ENCODE measurements at regions not wholly inside any gene's neighbourhood (a gene's known extent, or its start where the extent isn't known, plus 50 kb on each side); places are given as distances from the start of the nearest gene placed in this dataset.
"Not testable (repeated sequence)": the region's sequence is repeated elsewhere in the genome, so short reads cannot be mapped to it uniquely, and the experiment has no call there.

DNA sequence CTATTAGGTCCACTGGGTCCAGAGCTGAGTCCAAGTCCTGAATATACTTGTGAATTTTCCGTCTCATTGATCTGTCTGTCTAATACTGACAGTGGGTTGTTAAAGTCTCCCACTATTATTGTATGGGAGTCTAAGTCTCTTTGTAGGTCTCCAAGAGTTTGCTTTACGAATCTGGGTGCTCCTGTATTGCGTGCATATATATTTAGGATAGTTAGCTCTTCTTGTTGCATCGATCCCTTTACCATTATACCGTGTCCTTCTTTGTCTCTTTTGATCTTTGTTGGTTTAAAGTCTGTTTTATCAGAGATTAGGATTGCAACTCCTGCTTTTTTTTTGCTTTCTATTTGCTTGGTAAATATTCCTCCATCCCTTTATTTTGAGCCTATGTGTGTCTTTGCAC lies 1289.5 kb upstream of the NUDT12 start:
- not testable (repeated sequence) for DNase-seq (ENCODE audit: low spot score)

DNA sequence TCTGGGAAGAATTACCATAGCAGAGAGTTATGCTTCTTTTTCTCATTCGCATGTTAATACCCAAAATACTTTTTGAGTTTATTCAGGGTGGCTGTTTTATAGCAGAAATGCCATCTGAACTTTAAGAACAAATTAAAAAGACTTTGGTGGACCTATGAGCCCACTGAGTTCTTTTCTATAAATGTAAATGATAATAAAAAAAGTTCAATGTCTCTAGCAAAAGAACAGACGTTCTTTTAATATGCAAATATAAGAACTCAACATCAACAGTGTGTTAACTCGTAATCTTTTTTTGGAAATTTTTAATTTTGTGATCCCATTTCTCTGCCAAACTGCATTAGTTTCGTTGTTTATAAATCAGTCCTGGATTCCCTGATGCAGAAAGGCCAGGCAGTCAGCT lies 1283.0 kb upstream of the NUDT12 start:
- DNase-seq (ENCODE audit: low spot score), result no peak

DNA sequence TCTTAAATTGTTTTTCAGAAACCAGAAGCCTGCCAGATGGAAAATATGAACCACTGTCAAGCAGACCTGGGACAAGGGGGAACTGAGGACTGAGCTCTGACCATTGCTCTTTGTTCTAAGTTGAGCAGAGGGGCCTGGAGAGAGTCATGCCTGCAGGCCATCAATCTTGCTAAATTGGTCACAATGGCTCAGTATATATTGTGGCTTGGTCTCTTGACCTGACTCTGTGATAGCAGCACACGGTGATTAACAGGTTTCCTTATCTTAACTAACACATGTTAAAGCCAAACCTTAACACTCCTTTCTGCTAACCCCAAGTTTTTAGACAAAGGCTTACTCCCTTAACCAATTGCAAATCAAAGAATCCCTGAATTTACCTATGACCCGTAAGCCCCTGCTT lies 1281.2 kb upstream of the NUDT12 start:
- no peak for DNase-seq (ENCODE audit: low spot score)

DNA sequence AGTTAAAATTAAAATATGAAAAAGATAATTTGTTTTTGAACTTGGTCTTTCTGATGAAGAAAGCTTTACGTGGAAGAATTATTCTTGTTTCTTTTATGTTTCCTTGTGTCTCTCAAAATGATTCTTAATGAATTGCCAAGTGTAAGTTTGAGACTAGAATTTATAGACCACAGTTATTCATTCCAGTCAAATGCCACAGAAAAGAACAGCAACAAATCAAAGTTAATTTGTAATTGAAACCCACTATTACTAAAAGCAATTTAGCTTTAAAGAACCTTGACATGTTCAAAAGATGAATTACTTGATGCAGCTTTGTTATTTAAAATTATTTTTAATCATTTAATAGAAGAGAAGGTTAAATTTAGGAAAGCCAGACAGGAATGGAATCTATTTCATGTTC lies 1277.7 kb upstream of the NUDT12 start:
- no peak for DNase-seq (ENCODE audit: low spot score)

DNA sequence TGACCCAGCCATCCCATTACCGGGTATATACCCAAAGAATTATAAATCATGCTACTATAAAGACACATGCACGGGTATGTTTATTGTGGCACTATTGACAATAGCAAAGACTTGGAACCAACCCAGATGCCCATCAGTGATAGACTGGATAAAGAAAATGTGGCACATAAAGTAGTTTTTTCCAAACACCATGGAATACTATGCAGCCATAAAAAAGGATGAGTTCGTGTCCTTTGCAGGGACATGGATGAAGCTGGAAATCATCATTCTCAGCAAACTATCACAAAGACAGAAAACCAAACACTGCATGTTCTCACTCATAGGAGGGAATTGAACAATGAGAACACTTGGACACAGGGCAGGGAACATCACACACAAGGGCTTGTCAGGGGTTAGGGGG lies 1268.9 kb upstream of the NUDT12 start:
- not testable (repeated sequence) for DNase-seq (ENCODE audit: low spot score)

DNA sequence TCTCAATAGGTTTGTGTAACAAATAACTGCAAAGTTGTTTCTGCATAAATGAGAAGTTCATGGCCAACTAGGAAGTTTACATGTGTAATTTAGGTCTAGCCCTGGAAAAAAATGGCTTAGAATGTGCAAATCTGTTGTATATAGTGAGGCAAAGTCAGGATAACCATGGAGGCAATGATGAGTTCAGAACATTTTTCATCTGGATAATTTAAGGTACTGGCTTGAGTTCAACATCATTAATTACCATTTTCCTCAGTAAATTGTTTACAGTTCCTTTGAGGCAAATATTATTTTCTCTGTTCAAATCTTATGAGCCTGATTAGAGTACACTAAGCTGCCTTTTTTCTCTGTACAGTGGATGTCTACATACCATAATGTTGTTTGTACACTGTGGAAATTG lies 1259.0 kb upstream of the NUDT12 start:
- DNase-seq (ENCODE audit: low spot score), result no peak

DNA sequence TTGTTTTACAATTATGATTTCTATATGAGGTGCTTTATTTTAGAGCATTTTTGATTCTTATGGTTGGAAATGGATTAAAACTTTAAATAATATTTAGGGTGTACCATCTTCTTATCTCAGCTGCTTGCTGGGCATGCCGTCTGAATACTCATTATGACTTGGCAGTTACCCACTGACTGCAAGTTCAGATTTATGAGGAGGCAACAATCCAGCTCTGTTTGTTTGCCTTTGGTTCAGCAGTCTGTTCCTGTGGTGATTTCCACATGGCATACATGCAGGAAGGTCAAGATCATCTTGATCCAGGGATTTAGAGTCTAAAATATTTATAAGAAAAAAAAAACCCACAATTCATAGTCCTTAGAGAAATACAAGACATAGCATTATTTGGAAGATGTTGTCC lies 1254.5 kb upstream of the NUDT12 start:
- DNase-seq (ENCODE audit: low spot score), result no peak

DNA sequence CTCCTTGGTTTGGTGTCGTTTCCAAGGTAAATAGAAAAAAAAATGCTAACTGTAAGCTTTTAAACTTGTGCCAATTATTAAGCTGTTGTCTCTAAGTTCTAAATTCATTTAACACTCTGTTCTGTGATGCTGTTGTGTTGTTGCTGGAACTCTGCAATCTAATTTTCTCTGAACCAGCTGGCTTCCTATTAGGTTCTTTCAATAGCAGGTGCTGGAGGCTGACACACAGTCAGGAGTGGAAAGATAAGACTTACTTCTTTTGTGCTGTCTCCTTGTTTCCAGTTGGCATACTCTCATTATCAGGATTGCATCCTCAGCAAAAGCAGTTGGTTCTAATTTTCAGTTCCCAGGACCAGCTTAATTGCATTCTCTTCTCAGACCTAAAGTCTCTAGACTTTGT lies 1252.6 kb upstream of the NUDT12 start:
- no peak for DNase-seq (ENCODE audit: low spot score)

DNA sequence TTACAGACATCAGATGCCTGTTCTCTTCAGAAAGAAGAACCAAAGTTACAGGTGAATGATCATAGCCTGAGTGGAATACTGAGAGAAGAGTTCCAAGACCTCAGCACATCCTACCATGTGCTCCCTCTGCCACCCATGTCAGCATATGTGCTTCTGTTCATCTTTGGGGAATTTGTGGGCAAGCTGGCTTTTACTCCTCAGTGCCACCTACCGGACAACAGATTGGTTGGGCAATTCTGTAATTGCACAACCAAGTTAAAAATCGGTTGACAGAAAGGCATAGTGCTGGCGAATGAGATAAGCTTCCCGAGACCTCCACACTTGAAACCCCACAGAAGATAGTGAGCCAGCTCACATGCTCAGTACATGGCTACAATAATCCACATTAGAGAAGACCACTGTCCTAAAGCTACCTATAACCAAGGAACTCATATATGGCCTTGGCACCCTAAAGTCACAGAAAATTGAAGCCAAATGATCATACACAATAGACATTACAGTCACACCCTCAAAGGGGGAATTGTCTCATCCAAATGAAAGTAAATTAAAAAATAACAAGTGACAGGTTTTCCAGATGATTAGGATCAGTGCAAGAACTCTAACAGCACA lies 1238.0 kb upstream of the NUDT12 start:
- no peak for DNase-seq (ENCODE audit: low spot score)

DNA sequence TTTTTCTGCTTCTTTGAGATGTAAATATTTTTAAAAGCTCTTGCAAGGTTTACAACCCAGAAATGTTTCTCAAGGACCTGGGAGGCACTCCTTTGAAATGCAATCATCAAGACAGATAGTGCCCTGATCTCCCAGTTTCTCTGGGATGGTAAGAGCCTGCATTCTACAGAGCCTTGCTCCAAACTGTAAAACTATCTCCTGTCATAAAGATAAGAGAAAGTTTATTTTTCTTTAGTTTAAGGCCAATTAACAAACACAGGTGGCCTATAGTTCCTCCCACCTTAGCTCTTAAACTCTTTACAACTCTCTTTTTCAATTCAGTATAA lies 1231.1 kb upstream of the NUDT12 start:
- DNase-seq (ENCODE audit: low spot score), result no peak

DNA sequence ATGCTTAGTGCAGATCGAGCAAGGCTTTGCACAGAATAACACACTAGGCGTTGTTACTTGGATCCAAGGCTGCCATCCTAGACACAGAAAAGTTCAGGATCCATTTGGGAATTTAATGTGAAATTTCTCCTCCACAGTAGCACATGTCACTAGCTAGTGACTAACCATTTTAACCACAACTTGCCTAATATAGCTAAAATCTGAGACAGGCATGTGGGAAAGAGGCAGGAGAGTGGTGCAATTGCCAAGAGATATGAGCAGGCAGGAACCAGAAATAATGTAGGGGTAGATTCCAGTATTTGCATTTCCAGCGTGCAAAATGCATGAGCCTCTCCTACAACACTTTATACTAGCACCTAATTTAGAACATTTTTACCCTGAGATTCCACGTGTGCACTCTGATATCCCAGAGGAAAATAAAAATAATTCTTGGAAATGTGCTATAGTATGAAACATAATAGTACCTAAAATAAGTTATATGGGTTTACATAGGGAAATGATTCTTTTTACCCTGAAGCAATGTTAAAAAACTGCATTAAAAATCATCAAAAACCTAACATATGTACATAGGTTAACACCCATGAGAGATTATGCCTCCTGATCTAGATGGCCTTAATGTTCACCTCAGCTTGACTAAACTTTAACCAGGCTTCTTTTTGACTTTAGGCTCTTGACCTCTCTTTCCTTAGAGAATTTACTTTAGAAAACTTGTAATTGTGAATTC lies 1230.6 kb upstream of the NUDT12 start:
- DNase-seq (ENCODE audit: low spot score), result no peak

DNA sequence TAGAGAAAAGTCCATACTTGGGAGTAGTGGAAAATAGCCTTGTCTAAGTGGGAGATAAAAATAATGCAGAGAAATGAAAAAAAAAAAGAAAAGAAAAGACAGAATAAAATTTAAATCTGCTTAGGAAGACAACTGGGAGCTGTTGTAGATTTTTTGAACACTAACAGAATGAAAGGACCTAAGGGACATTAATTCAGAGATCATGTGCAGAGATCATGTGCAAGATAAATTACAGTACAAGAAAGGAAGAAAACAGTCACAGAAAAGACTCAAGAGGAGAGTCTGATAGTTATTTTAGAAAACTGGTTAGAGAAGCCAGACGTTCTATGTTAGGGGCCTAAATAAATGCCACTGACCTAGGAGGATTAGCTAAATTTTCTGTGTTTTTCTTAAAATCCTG lies 1226.8 kb upstream of the NUDT12 start:
- DNase-seq (ENCODE audit: low spot score), result no peak

DNA sequence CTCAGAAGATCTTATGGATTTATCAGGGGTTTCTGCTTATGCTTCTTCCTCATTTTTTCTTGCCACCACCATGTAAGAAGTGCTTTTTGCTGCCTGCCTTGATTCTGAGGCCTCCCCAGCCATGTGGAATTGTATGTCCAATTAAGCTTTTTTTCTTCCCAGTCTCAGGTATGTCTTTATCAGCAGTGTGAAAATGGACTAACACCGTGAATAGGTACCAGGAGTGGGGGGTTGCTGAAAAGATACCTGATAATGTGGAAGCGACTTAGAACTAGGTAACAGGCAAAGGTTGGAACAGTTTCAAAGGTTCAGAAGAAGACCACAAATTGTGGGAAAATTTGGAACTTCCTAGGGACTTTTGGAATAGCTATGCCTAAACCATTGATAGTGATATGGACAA lies 1222.5 kb upstream of the NUDT12 start:
- no peak for DNase-seq (ENCODE audit: low spot score)

DNA sequence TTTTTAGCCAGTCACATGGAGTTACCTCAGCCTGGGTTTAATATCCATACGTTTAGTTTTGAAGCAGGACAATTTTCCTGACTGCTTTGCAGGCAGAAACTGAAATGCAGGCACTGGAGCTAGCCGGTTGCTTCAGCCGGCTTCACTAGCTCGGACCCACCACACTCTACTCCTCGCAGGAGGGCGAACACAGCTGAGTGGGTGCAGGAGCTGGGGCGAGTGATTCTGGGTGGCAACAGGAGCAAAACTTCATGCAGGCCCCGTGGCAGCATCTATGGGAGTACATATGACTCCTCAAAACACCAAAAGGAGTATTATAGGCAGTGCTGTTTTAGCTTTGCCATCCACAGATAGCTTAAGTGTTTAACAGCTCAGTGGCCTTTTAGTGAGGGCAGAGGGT lies 1211.8 kb upstream of the NUDT12 start:
- no peak for DNase-seq (ENCODE audit: low spot score)

DNA sequence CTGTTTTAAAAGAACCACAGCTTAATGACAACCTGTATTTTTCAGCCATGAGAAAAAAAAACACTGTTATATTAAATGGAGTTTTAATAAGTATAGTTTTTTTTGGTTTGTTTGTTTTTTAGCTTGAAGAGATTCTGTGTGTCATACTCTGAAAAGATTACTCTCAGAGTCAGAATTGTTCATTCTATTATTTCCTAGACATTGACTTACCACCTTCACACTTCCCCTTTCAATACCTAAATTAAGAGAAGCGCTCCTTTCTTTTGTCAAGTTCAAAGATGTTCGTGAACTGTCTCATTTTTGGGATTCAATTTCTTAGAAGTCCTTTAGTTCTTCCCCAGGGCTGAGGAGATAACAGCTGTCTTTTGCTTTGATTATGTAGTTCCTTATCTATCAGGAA lies 1201.6 kb upstream of the NUDT12 start:
- DNase-seq (ENCODE audit: low spot score), result no peak

DNA sequence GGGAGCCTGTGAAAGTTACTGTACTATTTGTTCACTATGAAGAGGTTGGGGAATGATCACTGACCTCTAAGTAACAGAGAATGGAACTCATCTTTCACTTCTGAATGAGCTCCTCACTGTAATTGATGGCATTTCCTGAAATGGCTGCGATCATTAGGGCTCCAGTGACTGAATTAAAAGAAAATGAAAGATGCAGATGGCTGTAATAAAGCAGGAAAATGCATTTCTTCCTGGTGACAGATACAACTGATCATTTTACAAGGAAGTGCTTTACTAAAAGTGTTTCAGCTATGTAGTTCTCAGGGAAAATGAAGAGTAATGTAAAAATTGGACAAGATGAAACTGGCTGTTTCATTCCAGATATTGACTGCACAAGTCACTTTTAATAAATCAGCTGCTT lies 1200.6 kb upstream of the NUDT12 start:
- no peak for DNase-seq (ENCODE audit: low spot score)

DNA sequence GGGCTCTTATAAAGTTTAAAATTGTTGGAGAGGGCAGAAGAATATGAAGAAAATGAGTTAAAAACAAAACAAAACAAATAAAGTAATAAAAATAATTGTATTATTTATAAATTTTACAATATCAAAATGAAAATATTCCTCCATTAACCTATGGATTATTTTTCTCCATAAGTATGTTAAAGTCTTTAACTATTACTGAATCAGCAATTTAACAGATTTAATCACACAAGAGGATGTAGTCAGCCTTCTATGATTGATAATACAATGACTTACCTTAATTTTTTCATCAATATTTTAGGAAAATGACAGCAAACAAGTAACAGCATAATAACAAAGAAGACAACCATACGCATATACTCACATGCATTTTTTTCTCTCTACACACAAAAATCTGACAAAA lies 1195.3 kb upstream of the NUDT12 start:
- DNase-seq (ENCODE audit: low spot score), result no peak

DNA sequence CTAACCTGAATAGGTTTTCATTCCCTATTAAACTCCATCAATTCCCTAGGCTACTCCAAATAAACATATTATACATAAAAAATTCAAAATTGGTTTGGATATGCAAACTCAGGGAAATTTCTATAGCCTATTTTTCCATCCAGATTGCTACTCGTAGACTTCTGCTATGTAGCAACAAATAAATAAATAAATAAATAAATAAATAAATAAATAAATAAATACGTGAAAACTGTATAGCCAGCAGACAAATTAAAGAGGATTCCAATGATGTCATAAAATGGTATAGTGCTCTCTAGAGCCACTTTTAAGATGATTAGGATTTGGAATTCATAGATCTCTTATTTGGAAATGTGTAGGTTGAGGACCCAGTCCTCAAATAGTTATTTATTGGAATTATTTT lies 1193.2 kb upstream of the NUDT12 start:
- no peak for DNase-seq (ENCODE audit: low spot score)

DNA sequence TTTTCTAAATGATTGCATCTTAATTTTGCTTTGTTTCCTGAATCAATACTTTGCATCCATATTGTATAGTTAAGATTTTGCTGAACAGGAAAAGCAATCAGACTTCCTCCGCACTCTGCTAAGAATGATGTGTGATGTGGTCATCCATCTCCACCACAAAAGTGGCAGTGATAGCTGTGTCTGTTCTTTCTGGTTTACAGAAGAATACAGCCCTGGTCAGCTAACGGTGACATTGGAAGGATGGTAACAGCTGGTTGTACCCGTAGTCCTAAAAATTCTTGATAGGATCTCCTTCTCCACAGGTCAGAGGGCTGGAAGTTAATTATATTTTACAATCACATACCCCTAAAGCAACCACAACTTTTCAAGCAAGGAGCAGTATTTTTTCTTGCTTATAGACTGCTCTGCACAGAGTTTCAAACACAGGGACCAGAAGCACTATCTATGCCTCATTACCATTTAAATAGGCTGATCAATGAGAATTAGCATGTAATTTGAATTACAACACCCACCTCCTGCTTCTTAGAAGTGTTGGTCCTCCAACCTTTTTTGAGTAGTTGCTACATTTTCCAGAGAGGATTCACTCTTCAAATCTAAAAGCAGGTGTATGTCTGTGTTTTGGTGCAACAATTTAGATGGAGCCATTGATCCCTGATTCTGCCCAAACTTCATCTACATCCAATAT lies 1191.9 kb upstream of the NUDT12 start:
- DNase-seq (ENCODE audit: low spot score), result no peak

DNA sequence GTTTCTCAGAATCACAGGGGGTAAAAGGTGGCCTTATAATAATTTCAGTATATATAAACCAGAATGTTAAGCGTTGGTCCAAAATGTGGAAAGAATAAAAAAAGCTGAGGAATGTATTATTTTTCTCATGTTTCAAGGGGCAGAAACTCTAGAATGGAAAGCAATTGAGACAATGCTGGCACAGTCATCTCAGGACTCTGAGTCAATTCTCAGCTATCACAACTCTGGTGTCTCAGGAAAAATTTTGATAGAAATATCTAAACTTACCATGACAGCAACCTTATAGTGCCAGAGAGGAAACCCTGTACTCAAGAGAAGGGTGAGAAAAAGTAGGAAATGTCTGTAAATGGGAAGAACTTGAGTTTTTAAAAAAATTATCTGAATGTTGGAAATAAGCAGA lies 1189.4 kb upstream of the NUDT12 start:
- no peak for DNase-seq (ENCODE audit: low spot score)

DNA sequence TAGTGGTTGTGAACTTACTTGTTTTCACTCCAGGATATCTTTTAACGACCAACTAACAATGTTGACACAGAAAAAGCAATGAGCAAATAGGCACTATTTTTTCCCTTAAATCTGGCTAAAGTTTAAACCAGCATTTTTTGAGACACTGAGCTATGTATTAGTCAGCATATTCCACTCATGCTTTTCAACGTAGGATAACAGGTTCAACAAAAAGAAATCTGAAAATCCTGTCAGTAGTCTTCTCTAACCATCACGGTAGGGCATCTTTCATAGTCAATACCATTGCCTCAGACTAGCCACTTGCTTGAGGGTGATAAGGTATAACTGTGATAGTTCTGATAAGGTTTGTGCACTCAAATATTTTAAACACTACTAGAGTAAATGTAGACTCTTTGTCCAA lies 1177.3 kb upstream of the NUDT12 start:
- no peak for DNase-seq (ENCODE audit: low spot score)

DNA sequence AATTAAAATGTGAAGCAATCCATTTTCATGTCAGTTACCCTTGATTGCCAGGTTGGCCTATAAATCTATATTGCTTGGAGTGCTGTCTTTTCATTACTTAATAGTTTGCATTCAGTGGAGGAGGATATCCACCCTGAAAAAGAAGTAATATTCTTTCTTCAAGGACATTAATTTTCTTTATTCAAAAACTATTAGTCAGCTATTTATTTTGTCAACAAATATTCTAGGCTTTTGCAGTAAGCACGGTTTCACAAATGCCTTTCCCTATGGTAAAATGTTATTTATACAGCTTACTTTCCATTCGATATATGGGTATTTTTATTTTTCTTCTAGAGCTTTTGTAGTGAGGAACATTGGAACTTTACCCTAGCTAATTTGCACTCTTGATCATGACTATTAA lies 1176.9 kb upstream of the NUDT12 start:
- no peak for DNase-seq (ENCODE audit: low spot score)

DNA sequence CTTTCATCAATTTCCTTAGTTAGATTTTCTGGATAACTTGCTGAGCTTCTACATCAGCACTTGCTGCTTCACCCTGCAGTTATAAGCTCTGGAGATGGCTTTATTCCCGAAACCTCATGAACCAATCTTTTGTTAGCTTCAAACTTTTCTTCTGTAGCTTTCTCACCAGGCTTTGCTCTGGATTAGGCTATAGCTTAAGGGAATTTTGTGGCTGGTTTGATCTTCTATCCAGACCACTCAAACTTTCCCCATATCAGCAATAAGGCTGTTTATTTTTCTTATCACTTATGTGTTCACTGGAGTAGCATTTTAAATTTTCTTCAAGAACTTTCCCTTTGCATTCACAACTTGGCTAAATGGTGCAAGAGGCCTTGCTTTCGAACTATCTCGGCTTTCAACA lies 1173.5 kb upstream of the NUDT12 start:
- no peak for DNase-seq (ENCODE audit: low spot score)

DNA sequence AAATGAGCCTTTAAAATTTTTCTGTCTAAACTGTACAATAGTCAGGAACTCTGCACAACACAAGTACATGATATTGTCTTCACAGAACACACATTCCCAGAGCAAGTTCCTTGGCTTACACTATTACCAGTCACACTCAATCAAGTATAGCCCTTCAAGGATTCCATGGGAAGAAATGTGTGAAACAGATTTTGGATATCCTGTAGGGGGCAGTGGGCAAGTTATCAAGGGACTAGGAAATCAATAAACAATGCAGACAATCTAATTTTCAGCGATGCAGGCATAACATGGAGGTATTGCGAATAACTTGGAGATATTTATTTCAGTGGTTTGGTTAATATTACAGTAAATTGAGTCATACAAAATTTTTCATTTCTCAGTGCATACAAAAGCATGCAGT lies 1171.5 kb upstream of the NUDT12 start:
- DNase-seq (ENCODE audit: low spot score), result no peak

Data from COLO829 (cell line).